ENCODE measurements at regions not wholly inside any gene's neighbourhood (a gene's known extent, or its start where the extent isn't known, plus 50 kb on each side); places are given as distances from the start of the nearest gene placed in this dataset.

DNA sequence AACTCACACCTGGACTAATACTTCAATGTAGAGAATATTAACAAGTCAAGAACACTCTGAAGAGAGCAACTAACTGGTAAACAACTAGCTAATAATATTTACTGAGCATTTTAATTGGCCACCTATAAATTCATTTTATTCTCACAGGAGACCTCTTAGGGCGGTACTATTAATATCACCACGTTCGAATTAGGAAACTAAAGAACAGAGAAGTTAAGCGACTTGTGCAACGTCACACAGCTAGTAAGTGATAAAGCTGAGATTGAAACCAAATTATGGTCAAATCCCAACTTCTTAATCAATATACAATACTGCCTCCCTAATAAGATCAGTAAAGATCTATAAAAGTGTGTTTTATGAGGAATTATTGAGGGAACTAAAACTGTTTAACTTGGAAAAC is 1034.3 kb upstream of the POU3F3 start:
- no peak for TF ChIP-seq EZH2 (IDR thresholded peaks at IDR 0.05; ENCODE audit: borderline replicate concordance, insufficient read depth, low read length, poor library complexity, severe bottlenecking)
- no peak for TF ChIP-seq MXI1 (conservative IDR thresholded peaks at IDR 0.05; ENCODE audit: poor library complexity, severe bottlenecking)
- TF ChIP-seq RAD21 (conservative IDR thresholded peaks at IDR 0.05) = no peak
- no peak for TF ChIP-seq EP300 (conservative IDR thresholded peaks at IDR 0.05; ENCODE audit: poor library complexity, severe bottlenecking)
- no peak for TF ChIP-seq POLR2AphosphoS5 (IDR thresholded peaks at IDR 0.05)
- TF ChIP-seq, protein P1, sequence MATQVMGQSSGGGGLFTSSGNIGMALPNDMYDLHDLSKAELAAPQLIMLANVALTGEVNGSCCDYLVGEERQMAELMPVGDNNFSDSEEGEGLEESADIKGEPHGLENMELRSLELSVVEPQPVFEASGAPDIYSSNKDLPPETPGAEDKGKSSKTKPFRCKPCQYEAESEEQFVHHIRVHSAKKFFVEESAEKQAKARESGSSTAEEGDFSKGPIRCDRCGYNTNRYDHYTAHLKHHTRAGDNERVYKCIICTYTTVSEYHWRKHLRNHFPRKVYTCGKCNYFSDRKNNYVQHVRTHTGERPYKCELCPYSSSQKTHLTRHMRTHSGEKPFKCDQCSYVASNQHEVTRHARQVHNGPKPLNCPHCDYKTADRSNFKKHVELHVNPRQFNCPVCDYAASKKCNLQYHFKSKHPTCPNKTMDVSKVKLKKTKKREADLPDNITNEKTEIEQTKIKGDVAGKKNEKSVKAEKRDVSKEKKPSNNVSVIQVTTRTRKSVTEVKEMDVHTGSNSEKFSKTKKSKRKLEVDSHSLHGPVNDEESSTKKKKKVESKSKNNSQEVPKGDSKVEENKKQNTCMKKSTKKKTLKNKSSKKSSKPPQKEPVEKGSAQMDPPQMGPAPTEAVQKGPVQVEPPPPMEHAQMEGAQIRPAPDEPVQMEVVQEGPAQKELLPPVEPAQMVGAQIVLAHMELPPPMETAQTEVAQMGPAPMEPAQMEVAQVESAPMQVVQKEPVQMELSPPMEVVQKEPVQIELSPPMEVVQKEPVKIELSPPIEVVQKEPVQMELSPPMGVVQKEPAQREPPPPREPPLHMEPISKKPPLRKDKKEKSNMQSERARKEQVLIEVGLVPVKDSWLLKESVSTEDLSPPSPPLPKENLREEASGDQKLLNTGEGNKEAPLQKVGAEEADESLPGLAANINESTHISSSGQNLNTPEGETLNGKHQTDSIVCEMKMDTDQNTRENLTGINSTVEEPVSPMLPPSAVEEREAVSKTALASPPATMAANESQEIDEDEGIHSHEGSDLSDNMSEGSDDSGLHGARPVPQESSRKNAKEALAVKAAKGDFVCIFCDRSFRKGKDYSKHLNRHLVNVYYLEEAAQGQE (IDR thresholded peaks at IDR 0.05; ENCODE audit: borderline replicate concordance) = no peak
- TF ChIP-seq, protein P2, sequence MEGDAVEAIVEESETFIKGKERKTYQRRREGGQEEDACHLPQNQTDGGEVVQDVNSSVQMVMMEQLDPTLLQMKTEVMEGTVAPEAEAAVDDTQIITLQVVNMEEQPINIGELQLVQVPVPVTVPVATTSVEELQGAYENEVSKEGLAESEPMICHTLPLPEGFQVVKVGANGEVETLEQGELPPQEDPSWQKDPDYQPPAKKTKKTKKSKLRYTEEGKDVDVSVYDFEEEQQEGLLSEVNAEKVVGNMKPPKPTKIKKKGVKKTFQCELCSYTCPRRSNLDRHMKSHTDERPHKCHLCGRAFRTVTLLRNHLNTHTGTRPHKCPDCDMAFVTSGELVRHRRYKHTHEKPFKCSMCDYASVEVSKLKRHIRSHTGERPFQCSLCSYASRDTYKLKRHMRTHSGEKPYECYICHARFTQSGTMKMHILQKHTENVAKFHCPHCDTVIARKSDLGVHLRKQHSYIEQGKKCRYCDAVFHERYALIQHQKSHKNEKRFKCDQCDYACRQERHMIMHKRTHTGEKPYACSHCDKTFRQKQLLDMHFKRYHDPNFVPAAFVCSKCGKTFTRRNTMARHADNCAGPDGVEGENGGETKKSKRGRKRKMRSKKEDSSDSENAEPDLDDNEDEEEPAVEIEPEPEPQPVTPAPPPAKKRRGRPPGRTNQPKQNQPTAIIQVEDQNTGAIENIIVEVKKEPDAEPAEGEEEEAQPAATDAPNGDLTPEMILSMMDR (IDR thresholded peaks at IDR 0.05; ENCODE audit: poor library complexity, severe bottlenecking) = no peak
- TF ChIP-seq SMC3 (conservative IDR thresholded peaks at IDR 0.05; ENCODE audit: poor library complexity) = no peak
- no peak for TF ChIP-seq TAF1 (IDR thresholded peaks at IDR 0.05; ENCODE audit: low read depth)

DNA sequence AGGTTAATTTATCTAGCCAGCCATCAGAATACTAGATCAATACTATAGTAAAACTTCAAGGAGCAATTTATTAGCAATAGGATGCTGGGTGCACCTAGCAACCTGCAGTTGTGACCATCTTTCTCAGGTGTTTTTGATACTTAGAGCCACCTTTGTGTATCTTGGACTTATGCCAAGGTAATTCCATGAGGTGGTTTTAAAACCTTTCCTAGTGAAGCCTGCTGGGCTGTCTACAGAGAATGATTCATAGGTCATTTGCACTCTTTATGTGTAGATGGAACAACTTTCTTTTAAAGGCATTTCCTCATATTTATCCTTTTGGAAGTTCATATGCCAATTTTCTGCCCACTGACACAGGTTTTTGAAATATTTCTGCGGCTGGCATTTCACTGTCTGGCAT is 1030.1 kb upstream of the POU3F3 start:
- H3K4me2 ChIP-seq (ENCODE audit: low read length) = no peak overlapping the region
- H3K79me2 ChIP-seq (replicated peaks; ENCODE audit: insufficient read depth, low read length) = no peaks in the 10 kb centered on the region
- no peaks in the 10 kb centered on the region for H4K20me1 ChIP-seq (ENCODE audit: insufficient read depth)
- H3K36me3 ChIP-seq (ENCODE audit: insufficient read depth, low read length) = no peaks in the 10 kb centered on the region
- no peaks in the 10 kb centered on the region for H3K9me3 ChIP-seq (ENCODE audit: low read length)
- H3K9ac ChIP-seq (ENCODE audit: low read length) = no peak overlapping the region
- no peak overlapping the region for H3K27ac ChIP-seq (ENCODE audit: low read length)
- H2AFZ ChIP-seq (ENCODE audit: low read depth, low read length) = no peak overlapping the region
- H3K27me3 ChIP-seq (ENCODE audit: insufficient read depth, low read depth, low read length) = no peaks in the 10 kb centered on the region
- no peaks in the 10 kb centered on the region for H3K9me2 ChIP-seq (ENCODE audit: insufficient read depth, low read length)
- no peak overlapping the region for H3K4me3 ChIP-seq (ENCODE audit: low read length)
- TF ChIP-seq TAF1 (IDR thresholded peaks at IDR 0.05; ENCODE audit: low read depth) = no peak
- no peak for TF ChIP-seq SMC3 (conservative IDR thresholded peaks at IDR 0.05; ENCODE audit: poor library complexity)
- TF ChIP-seq, protein P1 (IDR thresholded peaks at IDR 0.05; ENCODE audit: borderline replicate concordance) = no peak
- no peak for TF ChIP-seq EP300 (conservative IDR thresholded peaks at IDR 0.05; ENCODE audit: poor library complexity, severe bottlenecking)
- TF ChIP-seq, protein P2 (IDR thresholded peaks at IDR 0.05; ENCODE audit: poor library complexity, severe bottlenecking) = no peak
- TF ChIP-seq MXI1 (conservative IDR thresholded peaks at IDR 0.05; ENCODE audit: poor library complexity, severe bottlenecking) = no peak
- no peak for TF ChIP-seq RAD21 (conservative IDR thresholded peaks at IDR 0.05)
- no peak for TF ChIP-seq EZH2 (IDR thresholded peaks at IDR 0.05; ENCODE audit: borderline replicate concordance, insufficient read depth, low read length, poor library complexity, severe bottlenecking)
- no peak for TF ChIP-seq POLR2AphosphoS5 (IDR thresholded peaks at IDR 0.05)
- no peaks in the 10 kb centered on the region for H3F3A ChIP-seq (ENCODE audit: insufficient read depth, low read length, poor library complexity, severe bottlenecking)

More for the DNA sequence above, 1034.3 kb upstream of the POU3F3 start:
- H4K20me1 ChIP-seq (ENCODE audit: insufficient read depth) = no peaks in the 10 kb centered on the region
- H3K79me2 ChIP-seq (replicated peaks; ENCODE audit: insufficient read depth, low read length) = no peaks in the 10 kb centered on the region
- H3K27ac ChIP-seq (ENCODE audit: low read length) = no peak overlapping the region
- no peak overlapping the region for H3K4me2 ChIP-seq (ENCODE audit: low read length)
- H3K9me2 ChIP-seq (ENCODE audit: insufficient read depth, low read length) = no peaks in the 10 kb centered on the region
- no peak overlapping the region for H3K4me3 ChIP-seq (ENCODE audit: low read length)
- H2AFZ ChIP-seq (ENCODE audit: low read depth, low read length) = no peak overlapping the region
- H3K9ac ChIP-seq (ENCODE audit: low read length) = no peak overlapping the region
- H3K27me3 ChIP-seq (ENCODE audit: insufficient read depth, low read depth, low read length) = no peaks in the 10 kb centered on the region
- H3K9me3 ChIP-seq (ENCODE audit: low read length) = no peaks in the 10 kb centered on the region
- H3F3A ChIP-seq (ENCODE audit: insufficient read depth, low read length, poor library complexity, severe bottlenecking) = no peaks in the 10 kb centered on the region
- no peaks in the 10 kb centered on the region for H3K36me3 ChIP-seq (ENCODE audit: insufficient read depth, low read length)
